Mesendoderm (in vitro differentiated cells): ENCODE measurements at regions not wholly inside any gene's neighbourhood (a gene's known extent, or its start where the extent isn't known, plus 50 kb on each side); places are given as distances from the start of the nearest gene placed in this dataset.
A peak's percentile ranks its signal among the peaks of the same experiment; 100 is the strongest.

Experiments
- DNase-seq: peaks from one replicate; pipeline ENCODE4 v3.0.0; 2013
- H2AK5ac ChIP-seq: 2 replicates; pipeline ENCODE4 v1.6.1; 2013; ENCODE audit warnings: low read length, inconsistent platforms
- H2BK120ac ChIP-seq: 2 replicates; pipeline ENCODE4 v1.6.1; 2013; ENCODE audit warnings: low read depth, mild to moderate bottlenecking, low read length, moderate library complexity, mixed read lengths
- H2BK15ac ChIP-seq: replicated peaks from 2 replicates; pipeline ENCODE4 v1.6.1; 2013; ENCODE audit warnings: low read depth, mild to moderate bottlenecking, moderate library complexity
- H2BK5ac ChIP-seq: 2 replicates; pipeline ENCODE4 v1.6.1; 2013; ENCODE audit warnings: low read length, inconsistent platforms
- H3K18ac ChIP-seq: 2 replicates; pipeline ENCODE4 v1.6.1; 2013; ENCODE audit warnings: mild to moderate bottlenecking, low read length, mixed read lengths
- H3K23ac ChIP-seq: one replicate; pipeline ENCODE4 v1.6.1; 2013; ENCODE audit warnings: low read length
- H3K27ac ChIP-seq: 2 replicates; pipeline ENCODE4 v1.5.1; 2013; ENCODE audit warnings: low read depth, mild to moderate bottlenecking, inconsistent platforms, low read length, moderate library complexity
- H3K27me3 ChIP-seq: 2 replicates; pipeline ENCODE4 v1.6.1; 2013; ENCODE audit warnings: low read length, control low read depth, mild to moderate bottlenecking, inconsistent platforms; ENCODE audit not compliant: insufficient read depth, poor library complexity
- H3K36me3 ChIP-seq: 2 replicates; pipeline ENCODE4 v1.6.1; 2013; ENCODE audit warnings: low read length, inconsistent platforms; ENCODE audit not compliant: control insufficient read depth, insufficient read depth
- H3K4ac ChIP-seq: one replicate; pipeline ENCODE4 v1.6.1; 2013; ENCODE audit warnings: low read depth, mild to moderate bottlenecking, low read length, moderate library complexity
- H3K4me1 ChIP-seq: 2 replicates; pipeline ENCODE4 v1.6.1; 2013; ENCODE audit warnings: low read depth, low read length, inconsistent platforms; ENCODE audit not compliant: control insufficient read depth
- H3K4me2 ChIP-seq: 2 replicates; pipeline ENCODE4 v1.6.1; 2013; ENCODE audit warnings: low read length
- H3K4me3 ChIP-seq: 2 replicates; pipeline ENCODE4 v1.5.1; 2013; ENCODE audit warnings: mild to moderate bottlenecking, low read length
- H3K56ac ChIP-seq: one replicate; pipeline ENCODE4 v1.6.1; 2013; ENCODE audit warnings: low read length
- H3K79me1 ChIP-seq: 2 replicates; pipeline ENCODE4 v1.6.1; 2013; ENCODE audit warnings: low read length, inconsistent platforms
- H3K79me2 ChIP-seq: 2 replicates; pipeline ENCODE4 v1.6.1; 2013; ENCODE audit warnings: mild to moderate bottlenecking, low read length; ENCODE audit not compliant: control insufficient read depth, insufficient read depth
- H3K9ac ChIP-seq: 2 replicates; pipeline ENCODE4 v1.6.1; 2013; ENCODE audit warnings: low read length, inconsistent platforms
- H4K5ac ChIP-seq: one replicate; pipeline ENCODE4 v1.6.1; 2013; ENCODE audit warnings: low read length
- H4K8ac ChIP-seq: one replicate; pipeline ENCODE4 v1.6.1; 2013; ENCODE audit warnings: low read depth, mild to moderate bottlenecking, control low read depth, low read length, moderate library complexity
- WGBS: extraction: QIAGEN DNeasy Blood & Tissue Kit; methylation state at CpG from one replicate; pipeline ENCODE4 v1.1.7; 2013; ENCODE audit warnings: low lambda C conversion rate, missing lambda C conversion rate; ENCODE audit not compliant: insufficient coverage; ENCODE audit errors: extremely low coverage; 5-methylcytosine and 5-hydroxymethylcytosine counted together

DNA sequence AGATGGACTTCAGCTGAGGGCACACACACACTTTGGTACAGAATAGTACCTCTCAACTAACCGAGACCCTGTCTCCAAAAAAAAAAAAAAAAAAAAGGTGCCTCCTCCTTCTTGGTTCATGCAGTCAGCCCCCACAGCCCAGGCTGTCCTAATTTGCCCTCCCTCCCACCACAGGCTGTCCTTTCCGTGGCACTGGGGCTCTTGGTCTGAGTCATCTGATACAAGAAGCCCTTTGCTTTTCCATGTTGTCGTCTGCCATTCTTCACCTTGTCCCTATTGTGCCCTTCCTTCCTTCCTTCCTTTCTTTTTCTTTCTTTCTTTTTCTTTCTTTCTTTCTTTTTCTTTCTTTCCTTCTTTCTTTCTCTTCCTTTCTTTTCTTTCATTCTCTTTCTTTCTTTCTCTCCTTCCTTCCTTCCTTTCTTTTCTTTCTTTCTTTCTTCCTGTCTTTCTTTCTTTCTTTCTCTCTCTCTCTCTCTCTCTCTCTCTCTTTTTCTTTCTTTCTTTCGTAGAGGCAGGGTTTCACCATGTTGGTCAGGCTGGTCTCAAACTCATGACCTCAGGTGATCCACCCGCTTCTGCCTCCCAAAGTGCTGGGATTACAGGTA is 96.0 kb upstream of the IKZF1 start:
- Histone ChIP-seq H3K36me3 (no peaks in the 10 kb centered on the region), H3K79me1 (no peaks in the 10 kb centered on the region), H4K8ac (no peak overlapping the region), H2BK15ac (no peak overlapping the region), H3K23ac (no peak overlapping the region), H3K27ac (no peak overlapping the region), H4K5ac (no peak overlapping the region), H2BK120ac (no peak overlapping the region), H3K27me3 (no peaks in the 10 kb centered on the region), H3K4me3 (no peak overlapping the region), H3K9ac (no peak overlapping the region), H3K79me2 (no peaks in the 10 kb centered on the region), H2BK5ac (no peak overlapping the region), H3K4me1 (no peaks in the 10 kb centered on the region), H2AK5ac (no peak overlapping the region), H3K56ac (no peak overlapping the region), H3K4me2 (no peak overlapping the region), H3K4ac (no peak overlapping the region), H3K18ac (no peak overlapping the region)
- WGBS: no CpG with 5 or more reads among the region's 5 CpGs
- DNase-seq: no peak

DNA sequence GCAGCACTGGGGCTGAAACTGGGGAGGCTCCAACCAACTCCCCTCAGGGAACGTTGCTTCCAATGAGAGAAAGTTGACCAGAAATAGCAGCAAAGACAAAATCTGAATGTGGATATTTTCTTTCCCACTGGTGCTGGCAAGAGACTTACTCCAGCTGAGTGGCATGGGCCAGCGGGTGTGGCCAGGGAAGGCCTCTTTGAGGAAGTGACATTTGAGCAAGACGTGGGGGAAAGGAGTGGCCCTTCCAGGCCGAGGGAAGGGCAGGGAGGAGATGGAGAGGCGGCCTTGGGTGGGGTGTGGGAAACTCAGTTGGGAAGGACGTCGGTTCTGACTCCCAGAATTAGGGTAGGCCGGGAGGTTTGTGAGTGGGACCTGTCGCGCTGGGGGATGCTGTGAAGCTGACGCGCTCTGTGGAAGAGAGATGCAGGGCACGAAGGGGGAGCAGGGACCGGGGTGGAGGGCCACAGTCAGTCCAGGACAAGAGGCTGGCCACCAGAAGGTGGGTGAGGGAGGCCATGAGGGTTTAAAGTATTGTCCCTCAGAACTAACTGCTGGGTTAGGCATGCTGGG is 96.7 kb upstream of the IKZF1 start:
- no peak overlapping the region for H3K9ac ChIP-seq
- H3K79me1 ChIP-seq: no peaks in the 10 kb centered on the region
- WGBS: no CpG with 5 or more reads among the region's 14 CpGs
- H4K5ac ChIP-seq: no peak overlapping the region
- H3K4me3 ChIP-seq: no peak overlapping the region
- H3K56ac ChIP-seq: no peak overlapping the region
- H4K8ac ChIP-seq: no peak overlapping the region
- H2BK120ac ChIP-seq: no peak overlapping the region
- H2AK5ac ChIP-seq: no peak overlapping the region
- DNase-seq: no peak
- no peak overlapping the region for H2BK15ac ChIP-seq
- no peak overlapping the region for H3K18ac ChIP-seq
- no peak overlapping the region for H3K4ac ChIP-seq
- no peaks in the 10 kb centered on the region for H3K4me1 ChIP-seq
- no peaks in the 10 kb centered on the region for H3K79me2 ChIP-seq
- H3K23ac ChIP-seq: no peak overlapping the region
- no peaks in the 10 kb centered on the region for H3K27me3 ChIP-seq
- H3K36me3 ChIP-seq: no peaks in the 10 kb centered on the region
- no peak overlapping the region for H2BK5ac ChIP-seq
- H3K4me2 ChIP-seq: no peak overlapping the region
- no peak overlapping the region for H3K27ac ChIP-seq

DNA sequence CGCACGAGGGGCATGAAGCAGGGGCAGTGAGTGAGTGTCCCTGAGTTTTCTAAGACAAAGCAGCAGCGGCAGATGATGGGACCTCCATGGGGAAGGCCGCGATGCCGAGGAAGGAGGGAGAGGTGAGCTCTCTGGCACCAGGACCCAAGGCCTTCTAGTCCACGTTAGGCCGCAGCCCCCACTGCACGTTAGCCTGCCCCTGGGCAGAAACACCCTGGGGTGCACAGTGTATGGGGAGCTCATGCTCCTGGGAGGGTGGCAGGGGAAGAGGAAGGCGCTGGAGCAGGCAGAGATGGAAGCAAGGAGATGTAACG is 97.3 kb upstream of the IKZF1 start:
- H3K79me2 ChIP-seq: no peaks in the 10 kb centered on the region
- no peaks in the 10 kb centered on the region for H3K27me3 ChIP-seq
- no peak overlapping the region for H3K4ac ChIP-seq
- no peaks in the 10 kb centered on the region for H3K36me3 ChIP-seq
- no peak overlapping the region for H2BK120ac ChIP-seq
- H4K5ac ChIP-seq: no peak overlapping the region
- no peaks in the 10 kb centered on the region for H3K4me1 ChIP-seq
- H2BK5ac ChIP-seq: no peak overlapping the region
- H3K4me3 ChIP-seq: no peak overlapping the region
- WGBS: no CpG with 5 or more reads among the region's 11 CpGs
- H3K79me1 ChIP-seq: no peaks in the 10 kb centered on the region
- no peak overlapping the region for H3K27ac ChIP-seq
- no peak overlapping the region for H4K8ac ChIP-seq
- no peak for DNase-seq
- H3K18ac ChIP-seq: no peak overlapping the region
- no peak overlapping the region for H3K56ac ChIP-seq
- H3K23ac ChIP-seq: no peak overlapping the region
- no peak overlapping the region for H3K9ac ChIP-seq
- H2AK5ac ChIP-seq: no peak overlapping the region
- no peak overlapping the region for H2BK15ac ChIP-seq
- no peak overlapping the region for H3K4me2 ChIP-seq

DNA sequence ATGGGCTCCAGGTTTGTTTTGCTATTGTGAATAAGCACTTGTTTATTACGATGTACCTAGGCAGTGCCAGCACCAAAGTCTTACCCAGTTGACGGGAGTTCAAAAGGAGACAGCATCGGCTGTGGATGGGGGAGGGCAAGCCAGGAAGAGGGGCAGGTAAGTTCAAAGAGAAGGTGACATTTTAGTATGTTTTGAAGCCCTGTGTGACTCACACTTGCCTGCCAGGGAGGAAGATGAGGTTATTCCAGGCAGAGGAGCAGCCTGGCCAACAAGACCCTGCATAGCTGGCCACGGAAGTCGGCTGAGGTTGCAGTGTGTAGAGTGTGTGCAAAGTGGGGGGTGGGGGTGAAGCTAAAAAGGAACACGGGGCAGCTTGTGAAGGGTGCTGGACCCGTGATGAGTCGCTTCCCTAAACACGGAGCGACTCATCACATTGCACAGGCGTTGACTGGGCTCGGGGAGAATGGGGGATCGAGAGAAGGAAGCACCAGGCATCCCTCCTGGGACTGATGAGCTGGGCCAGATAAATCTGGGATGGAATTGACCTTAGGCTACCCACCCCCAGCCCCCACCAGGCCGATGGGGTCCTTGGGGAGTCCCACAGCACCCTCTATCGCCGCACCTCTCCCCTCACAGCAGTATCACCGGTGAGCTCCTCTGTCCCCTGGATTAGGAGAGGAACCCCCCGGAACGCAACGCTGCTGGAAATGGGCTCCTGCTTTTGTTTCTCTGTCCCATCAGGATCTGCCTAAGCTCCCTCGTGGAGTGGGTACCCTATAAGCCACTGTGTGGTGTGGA is 97.9 kb upstream of the IKZF1 start:
- H3K27ac ChIP-seq: no peak overlapping the region
- WGBS: no CpG with 5 or more reads among the region's 21 CpGs
- no peak overlapping the region for H2BK15ac ChIP-seq
- no peak overlapping the region for H3K4me3 ChIP-seq
- H4K5ac ChIP-seq: no peak overlapping the region
- no peaks in the 10 kb centered on the region for H3K36me3 ChIP-seq
- H3K79me2 ChIP-seq: no peaks in the 10 kb centered on the region
- H3K4me1 ChIP-seq: no peaks in the 10 kb centered on the region
- peak; percentile 23 for DNase-seq
- no peak overlapping the region for H3K4ac ChIP-seq
- H2BK5ac ChIP-seq: no peak overlapping the region
- H3K23ac ChIP-seq: no peak overlapping the region
- H3K56ac ChIP-seq: no peak overlapping the region
- no peak overlapping the region for H3K9ac ChIP-seq
- H3K4me2 ChIP-seq: no peak overlapping the region
- no peaks in the 10 kb centered on the region for H3K79me1 ChIP-seq
- no peak overlapping the region for H2BK120ac ChIP-seq
- H4K8ac ChIP-seq: no peak overlapping the region
- no peak overlapping the region for H2AK5ac ChIP-seq
- H3K27me3 ChIP-seq: no peaks in the 10 kb centered on the region
- no peak overlapping the region for H3K18ac ChIP-seq

DNA sequence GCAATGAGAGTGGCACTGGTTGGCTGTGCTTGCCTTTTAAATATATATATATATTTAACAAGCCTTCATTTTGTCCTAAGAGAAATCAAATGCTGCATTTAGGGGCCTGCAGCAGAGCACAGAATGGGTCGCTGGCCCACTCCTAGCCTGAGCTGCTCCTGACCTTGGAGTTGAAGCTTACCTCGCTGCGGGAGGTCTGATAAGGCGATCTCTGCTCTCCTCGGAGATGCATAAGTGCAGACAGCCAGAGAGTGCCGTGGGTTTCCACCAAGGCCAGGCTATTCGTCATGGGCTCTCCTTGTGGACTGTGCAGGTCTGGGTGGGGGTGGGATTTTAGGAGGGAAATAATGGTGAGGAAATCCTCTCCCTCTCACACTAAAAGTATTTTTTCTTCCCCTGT is 99.5 kb upstream of the IKZF1 start:
- H3K56ac ChIP-seq: no peak overlapping the region
- H3K79me1 ChIP-seq: no peaks in the 10 kb centered on the region
- H3K4ac ChIP-seq: no peak overlapping the region
- H3K27ac ChIP-seq: no peak overlapping the region
- H2BK120ac ChIP-seq: no peak overlapping the region
- no peak overlapping the region for H2BK5ac ChIP-seq
- H3K18ac ChIP-seq: no peak overlapping the region
- H3K79me2 ChIP-seq: no peaks in the 10 kb centered on the region
- H2AK5ac ChIP-seq: no peak overlapping the region
- H4K5ac ChIP-seq: no peak overlapping the region
- H3K4me3 ChIP-seq: no peak overlapping the region
- H2BK15ac ChIP-seq: no peak overlapping the region
- no CpG with 5 or more reads among the region's 7 CpGs for WGBS
- no peak overlapping the region for H3K23ac ChIP-seq
- no peaks in the 10 kb centered on the region for H3K4me1 ChIP-seq
- H3K9ac ChIP-seq: no peak overlapping the region
- H3K4me2 ChIP-seq: no peak overlapping the region
- H4K8ac ChIP-seq: no peak overlapping the region
- no peaks in the 10 kb centered on the region for H3K36me3 ChIP-seq
- no peaks in the 10 kb centered on the region for H3K27me3 ChIP-seq
- peak; percentile 76 for DNase-seq
